ENCODE measurements at regions not wholly inside any gene's neighbourhood (a gene's known extent, or its start where the extent isn't known, plus 50 kb on each side); places are given as distances from the start of the nearest gene placed in this dataset.

DNA sequence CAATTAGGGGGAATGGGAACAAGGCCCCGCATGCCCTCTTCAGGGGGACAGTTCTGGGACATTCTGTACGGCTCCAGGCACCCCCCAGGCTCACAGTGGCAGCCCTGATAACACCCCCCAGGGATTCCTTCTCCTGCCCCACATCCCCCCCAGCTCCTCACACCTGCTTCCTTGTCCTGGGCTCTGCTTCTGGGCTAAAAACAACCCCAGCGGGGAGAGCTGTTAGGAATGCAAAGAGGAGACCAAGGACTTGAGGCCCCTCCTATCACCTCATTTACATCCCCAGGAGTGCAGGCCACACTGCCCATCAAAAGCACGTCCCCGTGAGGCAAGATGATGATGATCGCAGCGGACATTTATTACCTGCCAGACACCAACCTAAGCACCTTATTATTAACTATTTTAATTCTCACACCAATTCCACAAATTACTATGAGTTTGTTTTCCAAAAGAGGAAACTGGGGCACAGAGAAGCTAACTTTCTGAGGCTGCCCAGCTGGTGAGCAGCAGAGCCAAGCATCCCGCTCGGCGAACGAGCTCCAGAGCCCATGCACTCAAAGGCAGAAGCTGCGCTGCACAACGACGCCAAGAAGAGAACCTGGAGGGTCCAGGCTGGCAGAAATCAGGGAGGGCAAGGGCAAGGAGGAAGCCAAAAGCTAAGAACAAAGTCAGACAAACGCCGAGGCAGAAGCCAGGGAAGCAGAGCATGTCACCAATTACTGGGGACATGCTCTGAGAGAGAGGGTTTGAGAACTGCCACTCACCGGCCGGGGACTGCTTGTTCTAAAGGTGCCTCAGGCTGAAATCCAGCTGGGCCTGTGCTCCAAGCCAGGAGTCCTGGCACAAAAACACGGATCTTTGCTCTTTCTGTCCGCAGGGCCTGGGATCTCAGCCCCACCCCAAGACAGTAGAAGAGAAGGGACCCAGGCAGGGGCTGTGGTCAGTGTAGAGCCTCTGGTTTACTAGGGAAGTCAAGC, 76.2 kb upstream of the NSMCE3 start:
- TF ChIP-seq EZH2 (IDR thresholded peaks at IDR 0.05; ENCODE audit: insufficient read depth, poor library complexity, severe bottlenecking) (no peak), EZH2phosphoT487 (IDR thresholded peaks at IDR 0.05; ENCODE audit: insufficient read depth, low read depth) (no peak)
